ENCODE measurements at regions not wholly inside any gene's neighbourhood (a gene's known extent, or its start where the extent isn't known, plus 50 kb on each side); places are given as distances from the start of the nearest gene placed in this dataset.

GRCh38 chr1:216833509-216833908 is 110.3 kb upstream of the ESRRG start:
- TF ChIP-seq CTCF (IDR thresholded peaks at IDR 0.05; ENCODE audit: low read depth, low read length) (no peak), EZH2phosphoT487 (IDR thresholded peaks at IDR 0.05; ENCODE audit: low read depth) (no peak)

Data from OCI-LY3 (cell line).